Liver (tissue), 7 donors: ENCODE measurements at regions not wholly inside any gene's neighbourhood (a gene's known extent, or its start where the extent isn't known, plus 50 kb on each side); places are given as distances from the start of the nearest gene placed in this dataset.

Experiments used
- DNase-seq: peaks from one replicate; pipeline ENCODE4 v3.0.0-alpha.2; 2017; ENCODE audit warnings: low spot score
- H3K27ac ChIP-seq, 2 donors: one replicate each; pipeline ENCODE4 v1.7.0; 2013; ENCODE audit warnings: inconsistent platforms in 2 of 2, low read length in 2 of 2, control low read depth in 1 of 2, low read depth in 1 of 2, mild to moderate bottlenecking in 1 of 2
- H3K27me3 ChIP-seq, 4 donors: one replicate each; pipeline versions ENCODE4 v1.6.1 to v1.7.0; 2013; ENCODE audit warnings: low read length in 3 of 4, inconsistent platforms in 1 of 4, mild to moderate bottlenecking in 1 of 4, moderate library complexity in 1 of 4; ENCODE audit not compliant: control insufficient read depth in 4 of 4, insufficient read depth in 4 of 4
- H3K36me3 ChIP-seq, 4 donors: one replicate each; pipeline versions ENCODE4 v1.6.1 to v1.7.0; 2013; ENCODE audit warnings: low read length in 3 of 4, mild to moderate bottlenecking in 3 of 4, low read depth in 1 of 4, moderate library complexity in 1 of 4; ENCODE audit not compliant: control insufficient read depth in 4 of 4, insufficient read depth in 3 of 4
- H3K4me1 ChIP-seq, 4 donors: one replicate each; pipeline versions ENCODE4 v1.6.1 to v1.7.0; 2013; ENCODE audit warnings: low read length in 3 of 4, mild to moderate bottlenecking in 3 of 4, moderate library complexity in 1 of 4; ENCODE audit not compliant: control insufficient read depth in 4 of 4, insufficient read depth in 4 of 4
- H3K4me3 ChIP-seq, 3 donors: one replicate each; pipeline versions ENCODE4 v1.6.1 to v1.7.0; 2013; ENCODE audit warnings: low read length in 3 of 3, control low read depth in 1 of 3, low read depth in 1 of 3, mild to moderate bottlenecking in 1 of 3
- H3K9ac ChIP-seq, 2 donors: one replicate each; pipeline ENCODE4 v1.7.0; 2013; ENCODE audit warnings: low read length in 2 of 2, mild to moderate bottlenecking in 2 of 2, moderate library complexity in 2 of 2, control low read depth in 1 of 2, low read depth in 1 of 2
- H3K9me3 ChIP-seq, 4 donors: one replicate each; pipeline versions ENCODE4 v1.6.1 to v1.7.0; 2013; ENCODE audit warnings: low read length in 3 of 4; ENCODE audit not compliant: control insufficient read depth in 4 of 4
- EGR1 ChIP-seq, 2 donors: IDR thresholded peaks; 2 replicates each; pipeline ENCODE4 v1.6.1; 2016 to 2018; ENCODE audit warnings: antibody characterized with exemption in 2 of 2, low read depth in 2 of 2
- FOXA2 ChIP-seq: IDR thresholded peaks from 2 replicates; pipeline ENCODE4 v1.6.1; 2016; ENCODE audit warnings: antibody characterized with exemption
- HNF4A ChIP-seq, 2 donors: conservative IDR thresholded peaks; 2 replicates each; pipeline ENCODE4 v1.6.1; 2016; ENCODE audit warnings: antibody characterized with exemption in 2 of 2, mild to moderate bottlenecking in 2 of 2
- HNF4G ChIP-seq: IDR thresholded peaks from 2 replicates; pipeline ENCODE4 v1.6.1; 2016; ENCODE audit warnings: antibody characterized with exemption
- RAD21 ChIP-seq, 2 donors: IDR thresholded peaks; 2 replicates each; pipeline ENCODE4 v1.6.1; 2016; ENCODE audit warnings: antibody characterized with exemption in 2 of 2, mild to moderate bottlenecking in 2 of 2
- RXRA ChIP-seq, 2 donors: IDR thresholded peaks; 2 replicates each; pipeline ENCODE4 v1.6.1; 2017 to 2018; ENCODE audit warnings: antibody characterized with exemption in 2 of 2, mild to moderate bottlenecking in 1 of 2
- TAF1 ChIP-seq: conservative IDR thresholded peaks from 2 replicates; pipeline ENCODE4 v1.6.1; 2016; ENCODE audit warnings: antibody characterized with exemption, mild to moderate bottlenecking
- YY1 ChIP-seq: IDR thresholded peaks from 2 replicates; pipeline ENCODE4 v1.6.1; 2016; ENCODE audit warnings: antibody characterized with exemption, mild to moderate bottlenecking
- WGBS: extraction: QIAGEN DNeasy Blood & Tissue Kit; methylation state at CpG from one replicate; pipeline ENCODE4 v1.1.7; 2013; 5-methylcytosine and 5-hydroxymethylcytosine counted together
- TF ChIP-seq, protein P1 (sequence below): IDR thresholded peaks from 2 replicates; pipeline ENCODE4 v1.6.1; 2016; ENCODE audit warnings: antibody characterized with exemption
- TF ChIP-seq, protein P2 (sequence below): IDR thresholded peaks from 2 replicates; pipeline ENCODE4 v1.6.1; 2016; ENCODE audit warnings: antibody characterized with exemption, mild to moderate bottlenecking
- donor health status: healthy.
- donor health status: healthy.
- donor health status: healthy.
- donor health status: healthy.

DNA sequence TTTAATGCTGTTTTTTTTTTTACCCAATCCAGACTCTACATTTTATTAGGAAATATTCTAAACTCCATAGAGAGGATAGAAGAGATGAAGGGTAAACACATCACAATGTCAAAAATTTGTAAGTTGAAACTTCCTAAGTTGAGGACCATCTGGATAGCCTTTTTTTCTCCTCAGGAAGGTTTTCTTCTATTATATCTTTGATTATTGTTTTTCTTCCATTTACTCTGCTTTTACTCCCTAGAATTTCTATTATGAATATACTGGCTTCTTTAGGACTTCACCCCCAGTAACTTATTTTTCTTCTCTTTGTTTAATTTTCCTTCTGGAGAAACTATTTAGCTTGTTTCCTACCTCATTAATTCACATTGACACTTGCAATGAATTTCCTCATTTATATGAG lies 71.2 kb upstream of the SLIT2 start (continued):
- TF ChIP-seq, protein P1, sequence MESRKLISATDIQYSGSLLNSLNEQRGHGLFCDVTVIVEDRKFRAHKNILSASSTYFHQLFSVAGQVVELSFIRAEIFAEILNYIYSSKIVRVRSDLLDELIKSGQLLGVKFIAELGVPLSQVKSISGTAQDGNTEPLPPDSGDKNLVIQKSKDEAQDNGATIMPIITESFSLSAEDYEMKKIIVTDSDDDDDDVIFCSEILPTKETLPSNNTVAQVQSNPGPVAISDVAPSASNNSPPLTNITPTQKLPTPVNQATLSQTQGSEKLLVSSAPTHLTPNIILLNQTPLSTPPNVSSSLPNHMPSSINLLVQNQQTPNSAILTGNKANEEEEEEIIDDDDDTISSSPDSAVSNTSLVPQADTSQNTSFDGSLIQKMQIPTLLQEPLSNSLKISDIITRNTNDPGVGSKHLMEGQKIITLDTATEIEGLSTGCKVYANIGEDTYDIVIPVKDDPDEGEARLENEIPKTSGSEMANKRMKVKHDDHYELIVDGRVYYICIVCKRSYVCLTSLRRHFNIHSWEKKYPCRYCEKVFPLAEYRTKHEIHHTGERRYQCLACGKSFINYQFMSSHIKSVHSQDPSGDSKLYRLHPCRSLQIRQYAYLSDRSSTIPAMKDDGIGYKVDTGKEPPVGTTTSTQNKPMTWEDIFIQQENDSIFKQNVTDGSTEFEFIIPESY = no peak
- TF ChIP-seq FOXA2 = no peak
- TF ChIP-seq HNF4G = no peak

DNA sequence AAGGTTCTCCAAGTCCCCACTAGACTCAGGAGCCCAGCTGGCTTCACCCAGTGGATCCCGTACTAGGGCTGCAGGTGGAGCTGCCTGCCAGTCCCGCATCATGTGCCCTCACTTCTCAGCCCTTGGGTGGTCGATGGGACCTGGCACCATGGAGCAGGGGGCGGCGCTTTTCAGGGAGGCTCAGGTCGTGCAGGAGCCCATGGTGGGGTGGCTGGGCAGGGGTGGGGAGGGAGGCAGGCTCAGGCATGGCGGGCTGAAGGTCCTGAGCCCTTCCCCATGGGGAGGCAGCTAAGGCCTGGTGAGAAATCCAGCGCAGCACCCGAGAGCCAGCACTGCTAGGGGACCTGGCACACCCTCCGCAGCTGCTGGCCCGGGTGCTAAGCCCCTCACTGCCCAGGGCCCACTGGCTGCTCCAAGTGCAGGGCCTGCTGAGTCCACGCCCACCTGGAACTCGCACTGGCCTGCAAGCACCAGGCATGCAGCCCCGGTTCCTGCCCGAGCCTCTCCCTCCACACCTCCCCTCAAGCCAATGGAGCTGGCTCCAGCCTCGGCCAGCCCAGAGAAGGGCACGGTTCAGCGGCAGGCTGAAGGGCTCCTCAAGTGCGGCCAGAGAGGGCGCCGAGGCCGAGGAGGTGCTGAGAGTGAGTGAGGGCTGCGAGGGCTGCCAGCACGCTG lies 72.7 kb upstream of the SLIT2 start:
- Histone ChIP-seq H3K9me3 (peaks cover 0 to 3% (median 0%) of the 10 kb centered on the region in 4 donors), H3K27ac (no peak overlapping the region), H3K4me1 (no peaks in the 10 kb centered on the region), H3K27me3 (no peaks in the 10 kb centered on the region), H3K9ac (no peak overlapping the region), H3K4me3 (no peak overlapping the region), H3K36me3 (no peaks in the 10 kb centered on the region)
- TF ChIP-seq RAD21 (IDR thresholded peaks at IDR 0.05) = no peak
- DNase-seq = no peak
- 86% methylated on average over 24 of the region's 24 CpGs for WGBS

DNA sequence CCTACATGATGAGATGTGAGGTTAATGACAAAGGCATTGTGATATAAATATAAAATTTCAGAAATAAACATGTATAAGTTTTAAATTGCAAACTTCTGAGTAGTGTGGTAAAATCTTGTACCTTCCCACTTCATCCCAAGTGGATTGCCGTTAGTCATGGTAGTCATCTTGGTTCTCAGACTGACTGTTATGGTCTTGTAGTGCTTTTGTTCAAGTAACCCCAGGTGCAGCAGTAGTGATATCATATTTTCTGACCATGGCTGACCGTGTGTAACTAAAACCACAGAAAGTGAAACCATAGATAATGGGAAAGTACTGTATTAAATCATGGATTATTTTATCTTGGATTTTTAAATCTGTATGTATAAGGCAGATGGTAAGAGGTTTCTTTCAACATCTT lies 74.8 kb upstream of the SLIT2 start:
- H3K36me3 ChIP-seq = no peaks in the 10 kb centered on the region
- no peak overlapping the region for H3K27ac ChIP-seq
- no peak overlapping the region for H3K4me3 ChIP-seq
- H3K9me3 ChIP-seq = peaks cover 0 to 3% (median 0%) of the 10 kb centered on the region in 4 donors
- no peaks in the 10 kb centered on the region for H3K4me1 ChIP-seq
- DNase-seq = no peak
- TF ChIP-seq, protein P1 = no peak
- H3K9ac ChIP-seq = no peak overlapping the region
- no peaks in the 10 kb centered on the region for H3K27me3 ChIP-seq
- WGBS = 74% methylated on average over 2 of the region's 2 CpGs

DNA sequence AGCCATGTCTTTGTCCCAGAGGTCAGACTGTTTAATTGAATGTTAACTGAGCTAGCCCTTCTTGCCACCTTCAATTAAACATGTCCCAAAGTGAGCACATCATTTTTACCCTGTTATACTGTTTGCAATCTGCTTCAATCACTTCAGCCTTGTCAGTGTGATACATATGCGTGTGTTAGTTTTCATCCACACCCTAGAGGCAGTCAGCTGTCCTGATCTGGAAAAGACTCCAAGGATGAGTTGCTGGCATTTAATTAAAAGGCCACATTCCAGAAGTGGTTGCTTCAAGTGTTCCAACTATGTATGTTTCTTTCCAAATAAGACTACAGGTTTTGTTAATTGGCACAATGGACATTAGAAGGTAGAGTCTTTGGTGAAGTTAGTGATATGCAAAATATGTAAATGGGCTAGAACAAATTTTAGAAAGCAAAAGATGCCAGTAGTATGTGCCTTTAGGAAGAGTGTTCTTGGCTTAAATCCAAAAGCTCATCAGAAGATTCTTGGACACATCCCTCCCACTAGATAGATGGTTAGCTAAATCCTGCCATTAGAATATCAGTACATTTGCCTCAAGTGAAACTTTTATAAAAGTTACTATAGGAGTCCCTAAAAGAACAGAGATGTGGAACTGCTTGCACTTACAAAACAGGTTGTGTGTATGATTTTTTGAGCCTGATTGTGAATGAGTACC lies 79.5 kb upstream of the SLIT2 start:
- Histone ChIP-seq H3K27ac (no peak overlapping the region), H3K9me3 (peaks cover 0 to 3% (median 0%) of the 10 kb centered on the region in 4 donors), H3K9ac (no peak overlapping the region), H3K4me3 (no peak overlapping the region), H3K27me3 (no peaks in the 10 kb centered on the region), H3K4me1 (no peaks in the 10 kb centered on the region), H3K36me3 (no peaks in the 10 kb centered on the region)
- WGBS = 38% methylated on average over 1 of the region's 1 CpG
- no peak for TF ChIP-seq RAD21 (IDR thresholded peaks at IDR 0.05)
- TF ChIP-seq, protein P2, sequence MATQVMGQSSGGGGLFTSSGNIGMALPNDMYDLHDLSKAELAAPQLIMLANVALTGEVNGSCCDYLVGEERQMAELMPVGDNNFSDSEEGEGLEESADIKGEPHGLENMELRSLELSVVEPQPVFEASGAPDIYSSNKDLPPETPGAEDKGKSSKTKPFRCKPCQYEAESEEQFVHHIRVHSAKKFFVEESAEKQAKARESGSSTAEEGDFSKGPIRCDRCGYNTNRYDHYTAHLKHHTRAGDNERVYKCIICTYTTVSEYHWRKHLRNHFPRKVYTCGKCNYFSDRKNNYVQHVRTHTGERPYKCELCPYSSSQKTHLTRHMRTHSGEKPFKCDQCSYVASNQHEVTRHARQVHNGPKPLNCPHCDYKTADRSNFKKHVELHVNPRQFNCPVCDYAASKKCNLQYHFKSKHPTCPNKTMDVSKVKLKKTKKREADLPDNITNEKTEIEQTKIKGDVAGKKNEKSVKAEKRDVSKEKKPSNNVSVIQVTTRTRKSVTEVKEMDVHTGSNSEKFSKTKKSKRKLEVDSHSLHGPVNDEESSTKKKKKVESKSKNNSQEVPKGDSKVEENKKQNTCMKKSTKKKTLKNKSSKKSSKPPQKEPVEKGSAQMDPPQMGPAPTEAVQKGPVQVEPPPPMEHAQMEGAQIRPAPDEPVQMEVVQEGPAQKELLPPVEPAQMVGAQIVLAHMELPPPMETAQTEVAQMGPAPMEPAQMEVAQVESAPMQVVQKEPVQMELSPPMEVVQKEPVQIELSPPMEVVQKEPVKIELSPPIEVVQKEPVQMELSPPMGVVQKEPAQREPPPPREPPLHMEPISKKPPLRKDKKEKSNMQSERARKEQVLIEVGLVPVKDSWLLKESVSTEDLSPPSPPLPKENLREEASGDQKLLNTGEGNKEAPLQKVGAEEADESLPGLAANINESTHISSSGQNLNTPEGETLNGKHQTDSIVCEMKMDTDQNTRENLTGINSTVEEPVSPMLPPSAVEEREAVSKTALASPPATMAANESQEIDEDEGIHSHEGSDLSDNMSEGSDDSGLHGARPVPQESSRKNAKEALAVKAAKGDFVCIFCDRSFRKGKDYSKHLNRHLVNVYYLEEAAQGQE = no peak
- TF ChIP-seq, protein P1 = no peak
- no peak for TF ChIP-seq HNF4A (conservative IDR thresholded peaks at IDR 0.05)
- TF ChIP-seq RXRA (IDR thresholded peaks at IDR 0.05) = no peak
- TF ChIP-seq FOXA2 = no peak
- TF ChIP-seq EGR1 (IDR thresholded peaks at IDR 0.05; ENCODE audit: low read depth in 2 of 2) = no peak
- no peak for TF ChIP-seq TAF1
- no peak for TF ChIP-seq YY1
- DNase-seq = no peak
